ENCODE measurements at regions not wholly inside any gene's neighbourhood (a gene's known extent, or its start where the extent isn't known, plus 50 kb on each side); places are given as distances from the start of the nearest gene placed in this dataset.

GRCh38 chr10:43715334-43715733 lies 66.7 kb upstream of the ZNF32 start:
- H3K23ac ChIP-seq (ENCODE audit: insufficient read length), result no peak overlapping the region
- H3K4me2 ChIP-seq (ENCODE audit: insufficient read depth in 1 of 2, low read depth in 2 of 2, low read length in 2 of 2), result no peak overlapping the region
- ChIA-PET POLR2A (ENCODE audit: partially characterized antibody) (no interaction called here), CTCF (ENCODE audit: partially characterized antibody) (no interaction called here)
- no peak overlapping the region for H4K91ac ChIP-seq (replicated peaks; ENCODE audit: insufficient read length, low read length)
- H3K9ac ChIP-seq (replicated peaks in 1 of 4; ENCODE audit: extremely low read depth in 1 of 4, low read depth in 3 of 4, low read length in 3 of 4), result no peak overlapping the region
- H4K8ac ChIP-seq (ENCODE audit: extremely low read depth, insufficient read depth, low read length), result no peak overlapping the region
- H3K27ac ChIP-seq (ENCODE audit: low read depth, low read length), result no peak overlapping the region
- no peak overlapping the region for H2BK12ac ChIP-seq (ENCODE audit: low read depth, low read length)
- no peaks in the 10 kb centered on the region for H3K79me2 ChIP-seq (ENCODE audit: control insufficient read depth in 1 of 2, insufficient read depth in 2 of 2, low read length in 2 of 2)
- no peaks in the 10 kb centered on the region for H3K79me1 ChIP-seq (ENCODE audit: low read depth, low read length)
- H3K36me3 ChIP-seq (ENCODE audit: control insufficient read depth in 2 of 4, insufficient read depth in 4 of 4, low read length in 3 of 4), result no peaks in the 10 kb centered on the region
- no peak overlapping the region for H2AK5ac ChIP-seq (ENCODE audit: low read depth, low read length)
- H3K27me3 ChIP-seq (replicated peaks in 1 of 4; ENCODE audit: control insufficient read depth in 3 of 4, extremely low read depth in 1 of 4, insufficient read depth in 3 of 4, low read length in 3 of 4), result no peaks in the 10 kb centered on the region
- WGBS, 2 experiments (ENCODE audit: extremely low coverage in 1 of 2, insufficient coverage in 1 of 2, insufficient read length in 1 of 2, insufficient replicate concordance in 2 of 2, low coverage in 1 of 2, low lambda C conversion rate in 2 of 2, missing lambda C conversion rate in 1 of 2), result 75% methylated on average over 3 of the region's 3 CpGs; no CpG with 5 or more reads in 1 of the 2 experiments
- no peaks in the 10 kb centered on the region for H3K23me2 ChIP-seq (ENCODE audit: low read depth, low read length)
- H3K9me3 ChIP-seq (ENCODE audit: insufficient read depth in 2 of 2, low read depth in 1 of 2, low read length in 1 of 2), result peaks cover 7 to 15% of the 10 kb centered on the region in 2 experiments
- no peak overlapping the region for H2BK20ac ChIP-seq (ENCODE audit: low read length)
- H4K20me1 ChIP-seq (replicated peaks in 1 of 2; ENCODE audit: control insufficient read depth in 1 of 2, insufficient read depth in 2 of 2, low read length in 2 of 2), result no peaks in the 10 kb centered on the region
- H3K56ac ChIP-seq (replicated peaks; ENCODE audit: insufficient read length, low read depth, low read length), result no peak overlapping the region
- DNase-seq (ENCODE audit: low read depth in 1 of 2, low spot score in 2 of 2), result no peak
- H3K4ac ChIP-seq (replicated peaks; ENCODE audit: insufficient read length, low read depth, low read length), result no peak overlapping the region
- no peak overlapping the region for H3K18ac ChIP-seq (ENCODE audit: extremely low read depth, low read length)
- H3K14ac ChIP-seq (ENCODE audit: insufficient read length), result no peak overlapping the region
- no peak overlapping the region for H2AFZ ChIP-seq (ENCODE audit: low read length)
- TF ChIP-seq EZH2 (IDR thresholded peaks at IDR 0.05; ENCODE audit: low read depth, low read length, severe bottlenecking), result no peak
- TF ChIP-seq TBP (IDR thresholded peaks at IDR 0.05; ENCODE audit: low read depth, low read length), result no peak
- H2BK120ac ChIP-seq (replicated peaks; ENCODE audit: low read depth, low read length), result no peak overlapping the region
- FAIRE-seq, result no peak
- H3K4me3 ChIP-seq (ENCODE audit: extremely low read depth in 1 of 4, insufficient read depth in 2 of 4, low read depth in 3 of 4, low read length in 4 of 4), result no peak overlapping the region
- no peak overlapping the region for H2BK5ac ChIP-seq (ENCODE audit: low read depth, low read length)
- H3K4me1 ChIP-seq (replicated peaks in 1 of 4; ENCODE audit: control insufficient read depth in 3 of 4, insufficient read depth in 4 of 4, low read length in 3 of 4), result no peaks in the 10 kb centered on the region
- H2BK15ac ChIP-seq (ENCODE audit: low read length), result no peak overlapping the region
- H4K5ac ChIP-seq (ENCODE audit: insufficient read length, low read depth, low read length), result no peak overlapping the region

Data from H1 (cell line).